Panc1 (cell line): ENCODE measurements at regions not wholly inside any gene's neighbourhood (a gene's known extent, or its start where the extent isn't known, plus 50 kb on each side); places are given as distances from the start of the nearest gene placed in this dataset.

ENCODE experiments used
- ATAC-seq: fragments of 200-7000 bp; cut with Tn5 transposase; 2 replicates; pipeline ENCODE4 v1.9.1; 2020; ENCODE audit warnings: mild to moderate bottlenecking, moderate library complexity
- BruUV-seq: library from RNA; stranded (reverse); fragments of 400-500 nt; replicated peaks from 2 replicates; lab custom pipeline; 2021; lab: Mats Ljungman, UMichigan
- CTCF ChIA-PET: fragments of 300-600 bp; sonication (Branson Sonifier 250); formaldehyde crosslinking; loops from one replicate; lab custom pipeline; 2022; ENCODE audit warnings: antibody characterized with exemption; lab: Charles Lee
- POLR2A ChIA-PET: fragments of 300-600 bp; sonication (Branson Sonifier 250); formaldehyde crosslinking; loops from one replicate; lab custom pipeline; 2022; ENCODE audit warnings: antibody characterized with exemption; lab: Charles Lee
- DNase-seq: peaks from one replicate; pipeline ENCODE4 v3.0.0-alpha.2; 2010; ENCODE audit warnings: low read depth, low spot score
- H3K27ac ChIP-seq: 2 replicates; pipeline ENCODE4 v1.5.1; 2011; ENCODE audit warnings: mild to moderate bottlenecking, low read length, inconsistent platforms
- H3K27me3 ChIP-seq: fragments of 200-500 bp; sonication (Bioruptor generic); 2 replicates; pipeline ENCODE4 v1.6.0; 2014; ENCODE audit warnings: low read length, inconsistent platforms; ENCODE audit not compliant: control insufficient read depth, insufficient read depth
- H3K36me3 ChIP-seq: fragments of 200-500 bp; sonication (Bioruptor generic); 2 replicates; pipeline ENCODE4 v1.5.1; 2014; ENCODE audit warnings: inconsistent platforms, mild to moderate bottlenecking, low read length, moderate library complexity; ENCODE audit not compliant: control insufficient read depth, insufficient read depth
- H3K4me1 ChIP-seq: 2 replicates; pipeline ENCODE4 v1.5.1; 2011; ENCODE audit warnings: inconsistent platforms, mild to moderate bottlenecking, low read length, moderate library complexity; ENCODE audit not compliant: control insufficient read depth, insufficient read depth
- H3K4me3 ChIP-seq, 2 experiments: 2 replicates each; pipeline ENCODE4 v1.5.1; 2011 to 2012; ENCODE audit warnings: low read depth in 2 of 2, low read length in 2 of 2, mild to moderate bottlenecking in 2 of 2, inconsistent platforms in 1 of 2, moderate library complexity in 1 of 2
- H3K9me3 ChIP-seq: fragments of 200-500 bp; sonication (Bioruptor generic); 2 replicates; pipeline ENCODE4 v1.5.1; 2014; ENCODE audit warnings: low read depth, mild to moderate bottlenecking, inconsistent platforms, low read length, moderate library complexity; ENCODE audit not compliant: control insufficient read depth, insufficient read depth
- POLR2AphosphoS5 ChIP-seq: IDR thresholded peaks from 2 replicates; pipeline ENCODE4 v1.6.1; 2012; ENCODE audit warnings: mild to moderate bottlenecking, low read depth, low read length, moderate library complexity
- REST ChIP-seq, 2 experiments: IDR thresholded peaks; 2 replicates each; pipeline ENCODE4 v1.6.1; 2011 to 2012; ENCODE audit warnings: low read depth in 2 of 2, control low read depth in 1 of 2, low read length in 1 of 2, mild to moderate bottlenecking in 1 of 2, moderate library complexity in 1 of 2; ENCODE audit not compliant: insufficient read depth in 1 of 2
- SIN3A ChIP-seq: IDR thresholded peaks from 2 replicates; pipeline ENCODE4 v1.6.1; 2012; ENCODE audit warnings: low read depth, mild to moderate bottlenecking, low read length, moderate library complexity, borderline replicate concordance; ENCODE audit not compliant: insufficient read depth
- TCF7L2 ChIP-seq: IDR thresholded peaks from 2 replicates; pipeline ENCODE4 v1.6.1; 2011; ENCODE audit warnings: mild to moderate bottlenecking, low read depth, low read length, inconsistent platforms
- in situ Hi-C: cut with HindIII; loops from 2 replicates; pipeline ENCODE4 v1.10.0; 2016; ENCODE audit warnings: low sequenced_read_pairs, low pct_unique_long_range_greater_than_20kb
- intact Hi-C: fragments of 100-400 bp; cut with micrococcal nuclease; formaldehyde crosslinking; loops from one replicate; pipeline ENCODE4 v1.10.0; 2022; ENCODE audit not compliant: unreplicated experiment
- TF ChIP-seq, protein P1 (sequence below): fragments of 450-650 bp; IDR thresholded peaks from 2 replicates; pipeline ENCODE4 v1.5.1; 2017; ENCODE audit warnings: mild to moderate bottlenecking

DNA sequence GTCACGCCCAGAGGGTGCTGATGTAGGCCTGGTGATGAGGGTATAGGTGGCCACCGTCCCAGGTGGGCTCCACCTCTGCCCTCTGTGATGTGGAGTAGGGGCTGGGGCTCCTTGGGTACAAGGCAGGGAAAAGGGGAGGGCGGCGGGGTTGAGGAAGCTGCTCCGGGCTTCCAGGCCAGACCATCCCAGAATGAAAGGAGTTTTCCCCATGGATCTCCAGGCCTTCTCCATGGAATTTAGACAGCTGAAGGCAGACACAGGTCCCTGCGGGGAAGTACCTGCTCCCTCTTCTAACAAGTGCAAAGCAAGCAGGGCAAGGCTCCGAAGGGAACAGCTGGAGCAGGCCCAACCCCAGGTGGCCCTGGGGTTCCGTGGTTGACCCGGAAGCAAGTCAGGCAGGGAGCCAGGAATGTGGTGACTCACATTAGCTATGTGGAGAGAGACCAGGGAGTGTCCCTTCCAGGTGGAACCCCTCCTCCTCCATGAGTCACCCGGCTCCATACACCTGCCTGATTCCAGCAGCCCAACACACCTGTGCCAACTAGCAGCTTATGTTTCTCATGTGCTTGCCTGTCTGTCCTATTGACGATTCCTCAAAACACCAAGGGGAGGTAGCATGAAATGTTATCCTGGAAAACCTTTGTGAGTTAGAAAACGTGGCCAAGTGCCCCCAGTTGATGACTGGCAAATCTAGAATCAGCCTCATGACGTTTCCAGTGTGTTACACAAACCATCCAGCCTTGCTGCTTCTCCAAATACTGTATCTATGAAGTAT, 59.7 kb upstream of the SNX9 start:
- CTCF ChIA-PET: interaction anchor here (0.6 to 0.9 kb wide), 3 partner anchors 8 to 76 kb away, joined by 4 to 5 read pairs (median 4); no protein-coding TSS in a partner anchor
- H3K27me3 ChIP-seq: no peaks in the 10 kb centered on the region
- H3K36me3 ChIP-seq: no peaks in the 10 kb centered on the region
- peaks cover 62% of the 10 kb centered on the region for H3K4me1 ChIP-seq
- BruUV-seq: no TSS peak
- POLR2A ChIA-PET: interaction anchor here (0.6 kb wide), 1 partner anchor 788 kb away, joined by 10 read pairs; no protein-coding TSS in a partner anchor
- intact Hi-C loops: no loop called here
- in situ Hi-C loops: loop anchor here (25.0 kb wide), 1 partner anchor 99 kb away; no protein-coding TSS in a partner anchor
- DNase-seq: peak; percentile 94
- TF ChIP-seq POLR2AphosphoS5 (peak; percentile 83), SIN3A (no peak), REST (IDR thresholded peaks at IDR 0.05; ENCODE audit: insufficient read depth in 1 of 2, low read depth in 2 of 2, low read length in 1 of 2) (no peak), TCF7L2 (no peak)
- TF ChIP-seq, protein P1, sequence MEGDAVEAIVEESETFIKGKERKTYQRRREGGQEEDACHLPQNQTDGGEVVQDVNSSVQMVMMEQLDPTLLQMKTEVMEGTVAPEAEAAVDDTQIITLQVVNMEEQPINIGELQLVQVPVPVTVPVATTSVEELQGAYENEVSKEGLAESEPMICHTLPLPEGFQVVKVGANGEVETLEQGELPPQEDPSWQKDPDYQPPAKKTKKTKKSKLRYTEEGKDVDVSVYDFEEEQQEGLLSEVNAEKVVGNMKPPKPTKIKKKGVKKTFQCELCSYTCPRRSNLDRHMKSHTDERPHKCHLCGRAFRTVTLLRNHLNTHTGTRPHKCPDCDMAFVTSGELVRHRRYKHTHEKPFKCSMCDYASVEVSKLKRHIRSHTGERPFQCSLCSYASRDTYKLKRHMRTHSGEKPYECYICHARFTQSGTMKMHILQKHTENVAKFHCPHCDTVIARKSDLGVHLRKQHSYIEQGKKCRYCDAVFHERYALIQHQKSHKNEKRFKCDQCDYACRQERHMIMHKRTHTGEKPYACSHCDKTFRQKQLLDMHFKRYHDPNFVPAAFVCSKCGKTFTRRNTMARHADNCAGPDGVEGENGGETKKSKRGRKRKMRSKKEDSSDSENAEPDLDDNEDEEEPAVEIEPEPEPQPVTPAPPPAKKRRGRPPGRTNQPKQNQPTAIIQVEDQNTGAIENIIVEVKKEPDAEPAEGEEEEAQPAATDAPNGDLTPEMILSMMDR: no peak
- no peaks in the 10 kb centered on the region for H3K9me3 ChIP-seq
- ATAC-seq: peak; percentile 64
- H3K4me3 ChIP-seq: peak overlapping the region in 1 of 2 experiments; percentile 10; a peak in 1 of 4 replicates
- peak overlapping the region; percentile 94 for H3K27ac ChIP-seq

GRCh38 chr6:157763904-157764177, 59.2 kb upstream of the SNX9 start:
- Histone ChIP-seq H3K4me3 (peak overlapping the region in 1 of 2 experiments; percentile 31; a peak in 2 of 4 replicates), H3K27ac (peak overlapping the region; percentile 94), H3K4me1 (peaks cover 58% of the 10 kb centered on the region), H3K27me3 (no peaks in the 10 kb centered on the region), H3K9me3 (no peaks in the 10 kb centered on the region), H3K36me3 (no peaks in the 10 kb centered on the region)
- in situ Hi-C loops: loop anchor here (25.0 kb wide), 1 partner anchor 98 kb away; no protein-coding TSS in a partner anchor
- ATAC-seq (no peak), DNase-seq (peak; percentile 38)
- TF ChIP-seq SIN3A: no peak
- no peak for TF ChIP-seq POLR2AphosphoS5
- TF ChIP-seq TCF7L2: no peak
- no peak for TF ChIP-seq REST (IDR thresholded peaks at IDR 0.05; ENCODE audit: insufficient read depth in 1 of 2, low read depth in 2 of 2, low read length in 1 of 2)
- TF ChIP-seq, protein P1: no peak
- ChIA-PET CTCF (interaction anchor here (0.6 to 1.0 kb wide), 2 partner anchors 76 to 110 kb away, joined by 3 to 4 read pairs; no protein-coding TSS in a partner anchor), POLR2A (no interaction called here)
- intact Hi-C loops: loop anchor here (2.0 kb wide), 1 partner anchor 61 kb away; no protein-coding TSS in a partner anchor
- no TSS peak for BruUV-seq
